ENCODE measurements at regions not wholly inside any gene's neighbourhood (a gene's known extent, or its start where the extent isn't known, plus 50 kb on each side); places are given as distances from the start of the nearest gene placed in this dataset.

- Histone ChIP-seq H3K56ac (ENCODE audit: insufficient read length, low read depth, low read length) (no peak overlapping the region), H2AK5ac (ENCODE audit: insufficient read length, low read length) (no peak overlapping the region), H3K27ac (ENCODE audit: insufficient read length, low read depth, low read length) (no peak overlapping the region), H4K20me1 (ENCODE audit: control insufficient read depth, insufficient read depth, insufficient read length) (no peaks in the 10 kb centered on the region), H2AFZ (ENCODE audit: low read length) (no peak overlapping the region), H4K91ac (ENCODE audit: insufficient read length, low read depth, low read length) (no peak overlapping the region), H3K4ac (ENCODE audit: low read depth, low read length) (no peak overlapping the region), H2BK12ac (ENCODE audit: insufficient read length, low read depth, low read length) (no peak overlapping the region), H4K5ac (ENCODE audit: insufficient read length, low read depth, low read length) (no peak overlapping the region), H3K79me2 (ENCODE audit: insufficient read depth, low read length) (no peaks in the 10 kb centered on the region), H3K4me2 (ENCODE audit: insufficient read depth, insufficient read length, low read length) (no peak overlapping the region), H3K9ac (ENCODE audit: extremely low read depth, insufficient read length, low read length) (no peak overlapping the region), H2BK15ac (ENCODE audit: low read depth, low read length) (no peak overlapping the region), H2BK120ac (ENCODE audit: low read depth, low read length, poor library complexity, severe bottlenecking) (no peak overlapping the region), H3T11ph (ENCODE audit: low read length) (no peak overlapping the region), H3K23me2 (ENCODE audit: insufficient read length, low read depth, low read length, poor library complexity, severe bottlenecking) (no peaks in the 10 kb centered on the region), H3K23ac (ENCODE audit: insufficient read length, low read depth, low read length) (no peak overlapping the region), H3K18ac (ENCODE audit: insufficient read length, low read depth, low read length) (no peak overlapping the region), H3K79me1 (ENCODE audit: insufficient read depth, low read depth, low read length, poor library complexity, severe bottlenecking) (no peaks in the 10 kb centered on the region), H3K9me3 (ENCODE audit: control insufficient read depth, low read depth, low read length) (no peaks in the 10 kb centered on the region), H3K4me1 (ENCODE audit: insufficient read depth, low read length) (0 out of 2 replicates have a peak, but pooled peaks cover 3% of the 10 kb centered on the region), H2BK5ac (ENCODE audit: insufficient read length, low read length) (no peak overlapping the region), H2BK20ac (ENCODE audit: low read depth, low read length, poor library complexity, severe bottlenecking) (no peak overlapping the region), H3K27me3 (ENCODE audit: insufficient read depth, low read length) (no peaks in the 10 kb centered on the region), H4K8ac (replicated peaks; ENCODE audit: insufficient read length, low read depth, low read length) (no peak overlapping the region), H3K14ac (ENCODE audit: insufficient read depth, low read length) (no peak overlapping the region)
- H3K4me3 Mint-ChIP-seq: no peak overlapping the region
- TF ChIP-seq, protein P1, sequence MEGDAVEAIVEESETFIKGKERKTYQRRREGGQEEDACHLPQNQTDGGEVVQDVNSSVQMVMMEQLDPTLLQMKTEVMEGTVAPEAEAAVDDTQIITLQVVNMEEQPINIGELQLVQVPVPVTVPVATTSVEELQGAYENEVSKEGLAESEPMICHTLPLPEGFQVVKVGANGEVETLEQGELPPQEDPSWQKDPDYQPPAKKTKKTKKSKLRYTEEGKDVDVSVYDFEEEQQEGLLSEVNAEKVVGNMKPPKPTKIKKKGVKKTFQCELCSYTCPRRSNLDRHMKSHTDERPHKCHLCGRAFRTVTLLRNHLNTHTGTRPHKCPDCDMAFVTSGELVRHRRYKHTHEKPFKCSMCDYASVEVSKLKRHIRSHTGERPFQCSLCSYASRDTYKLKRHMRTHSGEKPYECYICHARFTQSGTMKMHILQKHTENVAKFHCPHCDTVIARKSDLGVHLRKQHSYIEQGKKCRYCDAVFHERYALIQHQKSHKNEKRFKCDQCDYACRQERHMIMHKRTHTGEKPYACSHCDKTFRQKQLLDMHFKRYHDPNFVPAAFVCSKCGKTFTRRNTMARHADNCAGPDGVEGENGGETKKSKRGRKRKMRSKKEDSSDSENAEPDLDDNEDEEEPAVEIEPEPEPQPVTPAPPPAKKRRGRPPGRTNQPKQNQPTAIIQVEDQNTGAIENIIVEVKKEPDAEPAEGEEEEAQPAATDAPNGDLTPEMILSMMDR (conservative IDR thresholded peaks at IDR 0.05): no peak
- no peak for DNase-seq
- H3K4me1 Mint-ChIP-seq: peaks cover 8 to 11% of the 10 kb centered on the region in 2 experiments
- no CpG with 5 or more reads among the region's 6 CpGs for WGBS (ENCODE audit: extremely low coverage, insufficient read length, low lambda C conversion rate)
- H3K36me3 Mint-ChIP-seq (ENCODE audit: insufficient read depth in 1 of 3, low read depth in 3 of 3): no peaks in the 10 kb centered on the region
- no peaks in the 10 kb centered on the region for H3K27me3 Mint-ChIP-seq (ENCODE audit: low read depth)
- H3K9me3 Mint-ChIP-seq: peaks cover 2 to 3% of the 10 kb centered on the region in 2 experiments; a peak in 2 of 5 replicates
- H3K27ac Mint-ChIP-seq: peak overlapping the region in 2 of 3 experiments; percentile 0 to 6; a peak in 1 of 7 replicates
Measured at GRCh38 chr12:66915306-66915904, 236.5 kb upstream of the GRIP1 start.
